ENCODE measurements at regions not wholly inside any gene's neighbourhood (a gene's known extent, or its start where the extent isn't known, plus 50 kb on each side); places are given as distances from the start of the nearest gene placed in this dataset.

GRCh38 chr16:79801646-79802045, 201.1 kb upstream of the MAF start:
- peak; percentile 75 for DNase-seq
- in situ Hi-C loops (cut with HindIII; ENCODE audit: low pct_ligation_motif_present, low pct_unique_long_range_greater_than_20kb, low sequenced_read_pairs) = no loop called here

DNA sequence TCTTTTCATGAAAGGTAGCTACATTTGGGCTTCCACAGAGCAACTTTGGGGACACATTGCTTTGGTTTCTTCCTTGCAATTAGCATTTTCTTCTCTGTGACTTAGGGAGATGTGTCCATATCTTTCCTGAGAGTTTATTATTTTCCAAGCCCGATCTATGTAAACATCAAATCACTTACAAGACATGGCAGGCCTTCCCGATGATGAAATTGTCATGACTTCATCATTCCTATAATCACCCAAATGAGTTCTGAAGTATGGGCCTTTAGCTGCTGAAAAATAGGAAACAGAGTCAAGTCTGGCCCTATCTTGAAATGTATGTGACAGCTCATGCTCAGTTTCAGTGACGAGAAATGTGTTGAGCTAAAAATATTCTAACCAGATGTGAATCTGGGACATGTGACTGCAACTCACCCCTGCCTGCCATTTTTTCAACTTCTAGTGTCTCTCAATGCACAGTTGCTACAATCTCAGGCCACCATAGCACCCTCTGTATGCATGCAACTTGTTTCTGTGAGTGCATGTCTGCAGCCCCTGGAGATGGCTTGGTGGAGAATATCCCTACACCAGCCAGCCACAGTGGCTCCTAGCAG, 199.6 kb upstream of the MAF start:
- in situ Hi-C loops (cut with HindIII; ENCODE audit: low pct_ligation_motif_present, low pct_unique_long_range_greater_than_20kb, low sequenced_read_pairs) = no loop called here
- no peak for DNase-seq

GRCh38 chr16:79798416-79799053, 198.0 kb upstream of the MAF start:
- DNase-seq = no peak
- in situ Hi-C loops (cut with HindIII; ENCODE audit: low pct_ligation_motif_present, low pct_unique_long_range_greater_than_20kb, low sequenced_read_pairs) = no loop called here

DNA sequence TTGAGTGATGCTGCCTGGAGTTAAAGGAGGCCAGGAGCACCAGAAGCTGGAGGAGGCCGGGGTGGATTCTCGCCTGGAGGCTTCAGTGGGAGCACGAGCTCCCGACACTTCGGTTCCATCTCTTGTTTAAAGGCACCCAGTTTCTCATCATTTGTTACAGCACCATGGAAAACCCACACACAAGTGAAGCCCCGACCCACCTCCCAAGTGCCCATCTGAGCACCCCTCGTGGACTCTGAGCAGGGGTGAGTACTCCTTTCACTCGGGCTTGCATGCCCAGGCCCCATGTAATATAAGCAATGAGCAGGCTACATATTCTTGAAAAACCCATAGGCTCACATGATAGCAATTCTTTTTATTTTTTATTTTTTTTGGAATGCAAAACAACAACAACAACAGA, 196.9 kb upstream of the MAF start:
- in situ Hi-C loops (cut with HindIII; ENCODE audit: low pct_ligation_motif_present, low pct_unique_long_range_greater_than_20kb, low sequenced_read_pairs) = no loop called here
- DNase-seq = no peak

- in situ Hi-C loops (cut with HindIII; ENCODE audit: low pct_ligation_motif_present, low pct_unique_long_range_greater_than_20kb, low sequenced_read_pairs) = no loop called here
- DNase-seq = no peak
These were observed 195.0 kb upstream of the MAF start for GRCh38 chr16:79795556-79795955.

DNA sequence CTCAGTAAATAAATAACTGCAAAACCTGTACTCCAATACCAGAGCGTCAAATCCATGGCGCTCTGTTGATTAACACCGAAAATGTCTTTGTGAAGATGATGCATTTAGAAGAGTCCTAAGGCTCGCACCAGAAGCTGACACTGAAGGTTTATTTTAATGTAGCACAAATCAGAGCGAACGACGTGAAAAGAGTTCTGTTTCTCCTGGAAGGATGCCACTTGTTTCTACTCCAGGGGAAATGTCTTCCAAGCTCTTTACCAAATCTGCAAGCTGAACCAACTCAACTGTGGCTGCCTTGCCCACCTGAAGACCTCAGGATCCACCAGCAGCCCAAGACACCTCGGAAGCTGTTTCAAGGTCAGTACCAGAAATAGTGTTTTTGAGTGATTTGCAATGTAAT, 194.4 kb upstream of the MAF start:
- in situ Hi-C loops (cut with HindIII; ENCODE audit: low pct_ligation_motif_present, low pct_unique_long_range_greater_than_20kb, low sequenced_read_pairs) = no loop called here
- DNase-seq = no peak

GRCh38 chr16:79792664-79793351, 192.3 kb upstream of the MAF start:
- in situ Hi-C loops (cut with HindIII; ENCODE audit: low pct_ligation_motif_present, low pct_unique_long_range_greater_than_20kb, low sequenced_read_pairs) = no loop called here
- no peak for DNase-seq

- in situ Hi-C loops (cut with HindIII; ENCODE audit: low pct_ligation_motif_present, low pct_unique_long_range_greater_than_20kb, low sequenced_read_pairs) = no loop called here
- DNase-seq = no peak
These were observed 191.5 kb upstream of the MAF start for GRCh38 chr16:79792076-79792475.

DNA sequence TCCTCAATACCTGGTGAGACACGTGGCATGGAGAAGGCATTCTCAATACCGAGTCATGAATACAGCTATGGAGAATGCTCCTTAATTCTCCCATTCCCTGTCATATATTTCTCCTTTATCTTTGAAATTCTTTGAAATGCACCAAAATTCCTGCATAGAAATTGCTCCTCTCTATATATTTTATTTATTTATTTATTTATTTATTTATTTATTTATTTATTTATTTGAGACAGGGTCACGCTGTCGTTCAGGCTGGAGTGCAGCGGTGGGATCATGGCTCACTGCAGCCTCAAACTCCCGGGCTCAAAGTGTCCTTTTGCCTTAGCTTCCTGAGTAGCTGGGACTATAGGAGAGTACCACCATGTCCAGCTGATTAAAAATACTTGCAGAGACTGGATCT, 190.3 kb upstream of the MAF start:
- DNase-seq = no peak
- in situ Hi-C loops (cut with HindIII; ENCODE audit: low pct_ligation_motif_present, low pct_unique_long_range_greater_than_20kb, low sequenced_read_pairs) = no loop called here

DNA sequence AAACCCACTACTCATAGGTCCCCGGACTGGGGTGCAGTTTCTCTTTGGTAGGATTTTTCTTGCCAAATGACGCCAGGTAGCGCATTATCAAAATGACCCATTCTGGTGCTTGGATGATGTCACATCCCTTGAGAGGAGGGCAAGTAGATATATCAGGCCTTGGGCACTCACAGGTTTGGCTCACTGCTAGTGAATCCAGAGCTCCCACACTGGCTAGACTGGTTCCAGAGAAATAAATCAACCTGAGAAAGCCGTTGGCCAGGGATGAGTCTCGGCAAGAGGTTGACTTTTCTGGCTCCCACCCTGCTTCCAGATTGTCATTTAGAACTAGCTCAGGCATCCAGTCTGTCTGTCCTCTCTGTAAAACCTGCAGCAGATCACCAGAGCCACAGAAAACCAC, 188.4 kb upstream of the MAF start:
- in situ Hi-C loops (cut with HindIII; ENCODE audit: low pct_ligation_motif_present, low pct_unique_long_range_greater_than_20kb, low sequenced_read_pairs) = no loop called here
- no peak for DNase-seq

GRCh38 chr16:79786389-79786788, 185.9 kb upstream of the MAF start:
- no peak for DNase-seq
- in situ Hi-C loops (cut with HindIII; ENCODE audit: low pct_ligation_motif_present, low pct_unique_long_range_greater_than_20kb, low sequenced_read_pairs) = no loop called here

- in situ Hi-C loops (cut with HindIII; ENCODE audit: low pct_ligation_motif_present, low pct_unique_long_range_greater_than_20kb, low sequenced_read_pairs) = no loop called here
- DNase-seq = no peak
These were observed 183.5 kb upstream of the MAF start for GRCh38 chr16:79784007-79784406.

GRCh38 chr16:79777679-79778078, 177.1 kb upstream of the MAF start:
- DNase-seq = no peak
- in situ Hi-C loops (cut with HindIII; ENCODE audit: low pct_ligation_motif_present, low pct_unique_long_range_greater_than_20kb, low sequenced_read_pairs) = no loop called here

DNA sequence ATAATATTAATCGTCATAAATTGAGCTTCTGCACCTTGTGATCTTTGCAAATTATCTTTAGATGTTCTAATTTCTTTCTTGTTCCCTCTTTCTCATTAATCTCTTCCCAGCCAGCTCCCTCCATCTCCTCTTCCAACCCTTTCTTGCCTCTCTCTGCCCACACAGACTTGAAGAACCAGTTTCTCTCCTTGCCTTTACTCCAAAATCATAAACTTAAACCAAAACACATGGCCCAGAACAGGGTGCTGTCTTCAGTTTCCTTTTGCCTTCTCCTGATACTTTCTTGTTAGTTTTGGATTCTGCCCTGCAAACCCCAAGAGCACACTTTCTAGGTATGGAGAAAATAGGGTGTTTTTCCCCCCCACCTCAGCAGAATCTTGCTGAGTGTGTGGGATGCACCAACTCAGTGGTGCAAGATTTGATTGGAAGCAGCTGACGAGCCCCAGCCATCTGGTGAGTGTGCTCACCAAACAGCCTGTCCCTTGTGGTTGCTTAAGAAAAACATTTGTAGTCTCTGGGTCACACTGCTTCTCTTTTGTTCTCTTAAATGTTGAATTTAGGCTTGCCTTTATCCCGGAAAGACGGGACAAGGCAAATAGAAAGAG, 175.8 kb upstream of the MAF start:
- in situ Hi-C loops (cut with HindIII; ENCODE audit: low pct_ligation_motif_present, low pct_unique_long_range_greater_than_20kb, low sequenced_read_pairs) = no loop called here
- no peak for DNase-seq

DNA sequence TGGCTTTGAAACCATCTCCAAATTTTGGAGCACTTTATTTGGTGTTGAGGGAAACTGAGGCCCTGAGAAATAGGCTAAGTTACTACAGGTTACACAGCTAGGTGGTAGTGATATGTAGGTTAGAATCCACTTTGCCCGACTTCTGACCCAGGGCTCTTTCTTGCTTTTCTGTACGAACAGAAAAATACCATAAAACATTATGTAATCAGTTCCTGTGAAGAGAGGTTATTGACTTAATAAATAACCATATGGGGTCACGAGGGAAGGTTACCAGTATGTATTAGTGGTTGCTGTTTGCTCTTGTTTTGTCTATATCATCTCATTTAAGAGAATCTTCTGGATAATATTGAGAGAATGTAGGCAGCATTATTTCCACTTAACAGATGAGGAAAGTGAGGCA, 172.2 kb upstream of the MAF start:
- no peak for DNase-seq
- in situ Hi-C loops (cut with HindIII; ENCODE audit: low pct_ligation_motif_present, low pct_unique_long_range_greater_than_20kb, low sequenced_read_pairs) = no loop called here

DNA sequence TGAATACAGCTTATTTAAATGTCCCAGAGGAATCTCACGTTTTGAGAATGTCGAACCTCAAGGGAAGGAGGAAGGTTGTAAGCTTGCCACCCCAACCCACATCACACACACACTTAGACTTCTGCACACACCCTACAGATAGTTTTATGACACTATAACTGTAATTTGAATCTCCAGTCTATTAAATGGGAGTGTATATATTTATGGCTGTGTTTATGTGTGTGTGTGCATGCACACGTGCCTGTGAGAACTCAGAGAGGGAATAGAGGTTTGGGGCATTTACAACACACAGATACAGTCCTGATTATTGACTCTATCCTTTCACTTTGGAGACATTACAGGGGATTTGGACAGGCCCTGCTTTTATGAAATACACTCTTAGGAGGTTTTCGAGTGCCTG, 171.5 kb upstream of the MAF start:
- no peak for DNase-seq
- in situ Hi-C loops (cut with HindIII; ENCODE audit: low pct_ligation_motif_present, low pct_unique_long_range_greater_than_20kb, low sequenced_read_pairs) = no loop called here

DNA sequence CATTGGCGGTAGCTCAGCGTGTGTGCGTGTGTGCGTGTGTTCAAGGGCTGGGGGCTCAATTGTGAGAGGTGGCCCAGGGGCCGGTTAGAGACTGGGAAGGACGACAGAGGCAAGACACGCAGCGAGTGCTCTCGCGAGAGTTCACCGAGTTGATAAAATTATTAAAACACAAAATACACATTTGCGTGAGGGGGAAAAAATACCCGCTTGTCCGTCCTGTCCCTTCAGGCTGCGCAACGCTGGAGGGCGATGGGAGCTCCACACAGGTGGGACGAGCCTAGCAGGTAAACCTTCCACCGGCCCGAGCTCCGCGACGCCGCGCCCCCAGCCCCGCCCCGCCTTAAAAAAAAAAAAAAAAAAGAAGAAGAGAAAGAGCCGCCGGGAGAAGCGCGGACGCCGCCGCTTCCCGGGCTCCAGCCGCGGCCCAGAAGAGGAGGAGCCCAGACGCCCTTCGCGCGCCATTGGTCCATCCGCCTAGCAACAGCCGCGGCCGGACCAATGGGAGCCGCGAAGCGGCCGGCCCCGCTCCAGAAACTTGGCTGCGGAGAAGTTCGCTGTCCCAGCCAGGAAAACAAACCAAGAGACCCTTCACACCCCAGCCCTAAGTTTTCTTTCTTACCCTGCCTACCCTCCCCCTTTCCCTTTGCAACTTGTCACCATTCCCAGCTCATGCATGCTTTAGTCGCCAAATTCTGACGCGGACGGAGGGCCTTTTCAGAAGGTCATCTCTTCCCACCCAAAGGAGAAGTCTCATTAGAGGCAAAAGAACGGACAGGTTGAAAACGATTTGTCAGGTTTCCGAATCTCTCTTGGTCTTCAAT, 169.9 kb upstream of the MAF start:
- peak; percentile 93 for DNase-seq
- in situ Hi-C loops (cut with HindIII; ENCODE audit: low pct_ligation_motif_present, low pct_unique_long_range_greater_than_20kb, low sequenced_read_pairs) = no loop called here

DNA sequence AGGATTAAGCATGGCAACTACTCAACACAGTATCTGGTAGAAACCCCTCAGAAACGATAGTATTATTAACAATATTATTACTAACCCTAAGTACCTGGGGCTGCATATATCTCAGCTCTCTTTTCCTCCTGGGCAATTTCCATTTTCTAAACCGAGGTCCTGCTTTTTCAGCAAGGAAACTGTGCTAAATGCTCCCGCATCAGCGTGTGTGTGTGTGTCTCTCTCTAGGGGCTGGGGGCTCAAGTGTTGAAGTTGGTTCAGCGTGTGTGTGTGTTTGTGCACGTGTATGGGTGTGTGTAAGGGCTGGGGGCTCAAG, 169.3 kb upstream of the MAF start:
- no peak for DNase-seq
- in situ Hi-C loops (cut with HindIII; ENCODE audit: low pct_ligation_motif_present, low pct_unique_long_range_greater_than_20kb, low sequenced_read_pairs) = no loop called here

GRCh38 chr16:79769270-79769927, 168.9 kb upstream of the MAF start:
- no peak for DNase-seq
- in situ Hi-C loops (cut with HindIII; ENCODE audit: low pct_ligation_motif_present, low pct_unique_long_range_greater_than_20kb, low sequenced_read_pairs) = no loop called here

Data from ACHN (cell line).